Loucy (cell line): ENCODE measurements at regions not wholly inside any gene's neighbourhood (a gene's known extent, or its start where the extent isn't known, plus 50 kb on each side); places are given as distances from the start of the nearest gene placed in this dataset.

Experiments
- H2AFZ ChIP-seq: fragments of 200-600 bp; sonication (generic); 2 replicates; pipeline ENCODE4 v1.6.0; 2016; ENCODE audit warnings: antibody characterized with exemption, mild to moderate bottlenecking, low read length, moderate library complexity
- H3F3A ChIP-seq: fragments of 200-600 bp; 2 replicates; pipeline ENCODE4 v1.6.0; 2016; ENCODE audit warnings: antibody characterized with exemption, low read depth, mild to moderate bottlenecking
- H3K27me3 ChIP-seq: fragments of 200-600 bp; sonication (generic); 2 replicates; pipeline ENCODE4 v1.6.1; 2014; ENCODE audit warnings: low read length, mild to moderate bottlenecking; ENCODE audit not compliant: insufficient read depth, poor library complexity, severe bottlenecking
- H3K36me3 ChIP-seq: fragments of 200-600 bp; sonication (generic); 2 replicates; pipeline ENCODE4 v1.6.1; 2016; ENCODE audit warnings: low read length; ENCODE audit not compliant: insufficient read depth
- H3K4me1 ChIP-seq: fragments of 200-600 bp; sonication (generic); 2 replicates; pipeline ENCODE4 v1.5.1; 2014; ENCODE audit warnings: low read length, mild to moderate bottlenecking; ENCODE audit not compliant: insufficient read depth, poor library complexity, severe bottlenecking
- H3K4me2 ChIP-seq: fragments of 200-600 bp; sonication (generic); 2 replicates; pipeline ENCODE4 v1.6.0; 2014; ENCODE audit warnings: antibody characterized with exemption, low read length, low read depth, mild to moderate bottlenecking; ENCODE audit not compliant: poor library complexity, severe bottlenecking
- H3K4me3 ChIP-seq: fragments of 200-600 bp; sonication (generic); 2 replicates; pipeline ENCODE4 v1.5.1; 2014; ENCODE audit warnings: low read length, mild to moderate bottlenecking, mixed read lengths; ENCODE audit not compliant: poor library complexity, severe bottlenecking
- H3K79me2 ChIP-seq: fragments of 200-600 bp; sonication (generic); 2 replicates; pipeline ENCODE4 v1.6.1; 2014; ENCODE audit warnings: low read length; ENCODE audit not compliant: insufficient read depth
- H3K9ac ChIP-seq: fragments of 200-600 bp; sonication (generic); 2 replicates; pipeline ENCODE4 v1.6.0; 2014; ENCODE audit warnings: mild to moderate bottlenecking, low read depth, low read length, moderate library complexity; ENCODE audit not compliant: poor library complexity, severe bottlenecking
- H3K9me2 ChIP-seq: fragments of 200-600 bp; sonication (generic); replicated peaks from 2 replicates; pipeline ENCODE4 v1.6.1; 2016; ENCODE audit warnings: low read depth, low read length, mixed read lengths
- H3K9me3 ChIP-seq: fragments of 200-600 bp; sonication (generic); 2 replicates; pipeline ENCODE4 v1.6.1; 2014; ENCODE audit warnings: mild to moderate bottlenecking, antibody characterized with exemption, low read length, low read depth; ENCODE audit not compliant: insufficient read depth
- H4K20me1 ChIP-seq: fragments of 200-600 bp; sonication (generic); 2 replicates; pipeline ENCODE4 v1.6.0; 2014; ENCODE audit warnings: antibody characterized with exemption, low read length, mild to moderate bottlenecking; ENCODE audit not compliant: insufficient read depth, poor library complexity, severe bottlenecking
- CTCF ChIP-seq: fragments of 200-600 bp; sonication (generic); conservative IDR thresholded peaks from 2 replicates; pipeline ENCODE4 v1.5.1; 2014; ENCODE audit warnings: mild to moderate bottlenecking, antibody characterized with exemption, low read length
- EZH2phosphoT487 ChIP-seq: fragments of 200-600 bp; IDR thresholded peaks from 2 replicates; pipeline ENCODE4 v1.6.1; 2018; ENCODE audit warnings: antibody characterized with exemption, mild to moderate bottlenecking, moderate library complexity, borderline replicate concordance

- H3K4me2 ChIP-seq, result no peak overlapping the region
- TF ChIP-seq CTCF, result no peak
- no peak for TF ChIP-seq EZH2phosphoT487
- no peaks in the 10 kb centered on the region for H3F3A ChIP-seq
- H3K9ac ChIP-seq, result no peak overlapping the region
- no peaks in the 10 kb centered on the region for H3K9me3 ChIP-seq
- no peaks in the 10 kb centered on the region for H3K79me2 ChIP-seq
- no peaks in the 10 kb centered on the region for H3K36me3 ChIP-seq
- no peaks in the 10 kb centered on the region for H4K20me1 ChIP-seq
- H3K27me3 ChIP-seq, result no peaks in the 10 kb centered on the region
- no peaks in the 10 kb centered on the region for H3K9me2 ChIP-seq
- no peak overlapping the region for H3K4me3 ChIP-seq
- no peaks in the 10 kb centered on the region for H3K4me1 ChIP-seq
- no peak overlapping the region for H2AFZ ChIP-seq
Measured at GRCh38 chr3:18149386-18149785, 275.8 kb downstream of the SATB1 start.

GRCh38 chr3:18144571-18144970 is 280.6 kb downstream of the SATB1 start:
- H3K36me3 ChIP-seq, result no peaks in the 10 kb centered on the region
- H3F3A ChIP-seq, result no peaks in the 10 kb centered on the region
- H4K20me1 ChIP-seq, result no peaks in the 10 kb centered on the region
- H3K4me2 ChIP-seq, result no peak overlapping the region
- H3K4me1 ChIP-seq, result no peaks in the 10 kb centered on the region
- no peaks in the 10 kb centered on the region for H3K9me3 ChIP-seq
- TF ChIP-seq CTCF, result no peak
- no peak for TF ChIP-seq EZH2phosphoT487
- H3K9me2 ChIP-seq, result no peaks in the 10 kb centered on the region
- no peak overlapping the region for H3K4me3 ChIP-seq
- H3K9ac ChIP-seq, result no peak overlapping the region
- no peaks in the 10 kb centered on the region for H3K27me3 ChIP-seq
- H3K79me2 ChIP-seq, result no peaks in the 10 kb centered on the region
- H2AFZ ChIP-seq, result no peak overlapping the region

GRCh38 chr3:18143258-18143780 is 281.8 kb downstream of the SATB1 start:
- no peaks in the 10 kb centered on the region for H3K36me3 ChIP-seq
- no peak for TF ChIP-seq CTCF
- TF ChIP-seq EZH2phosphoT487, result no peak
- no peak overlapping the region for H3K4me3 ChIP-seq
- no peaks in the 10 kb centered on the region for H3F3A ChIP-seq
- H3K4me1 ChIP-seq, result peaks cover 3% of the 10 kb centered on the region
- H3K79me2 ChIP-seq, result no peaks in the 10 kb centered on the region
- H3K9me2 ChIP-seq, result no peaks in the 10 kb centered on the region
- no peak overlapping the region for H2AFZ ChIP-seq
- no peaks in the 10 kb centered on the region for H3K27me3 ChIP-seq
- H3K4me2 ChIP-seq, result no peak overlapping the region
- no peak overlapping the region for H3K9ac ChIP-seq
- H3K9me3 ChIP-seq, result no peaks in the 10 kb centered on the region
- H4K20me1 ChIP-seq, result no peaks in the 10 kb centered on the region
